ENCODE measurements at regions not wholly inside any gene's neighbourhood (a gene's known extent, or its start where the extent isn't known, plus 50 kb on each side); places are given as distances from the start of the nearest gene placed in this dataset.

- H3K4me1 Mint-ChIP-seq: no peaks in the 10 kb centered on the region
- H3K36me3 Mint-ChIP-seq: no peaks in the 10 kb centered on the region
- ATAC-seq: no peak
- H3K9me3 Mint-ChIP-seq: peaks cover 7% of the 10 kb centered on the region
- no peak overlapping the region for H3K27ac Mint-ChIP-seq
- H3K4me3 Mint-ChIP-seq: no peak overlapping the region
- no peak for DNase-seq (ENCODE audit: low spot score in 2 of 2)
These were observed 432.3 kb upstream of the ARRDC4 start for GRCh38 chr15:97528238-97528637.

- Mint-ChIP-seq H3K9me3 (peaks cover 22% of the 10 kb centered on the region), H3K27ac (no peak overlapping the region), H3K4me3 (no peak overlapping the region), H3K36me3 (no peaks in the 10 kb centered on the region), H3K4me1 (no peaks in the 10 kb centered on the region)
- ATAC-seq (no peak), DNase-seq (ENCODE audit: low spot score in 2 of 2) (no peak)
These were observed 414.7 kb upstream of the ARRDC4 start for GRCh38 chr15:97545799-97546198.

GRCh38 chr15:97547381-97547780 lies 413.1 kb upstream of the ARRDC4 start:
- ATAC-seq (no peak), DNase-seq (ENCODE audit: low spot score in 2 of 2) (no peak)
- Mint-ChIP-seq H3K4me3 (no peak overlapping the region), H3K27ac (no peak overlapping the region), H3K4me1 (no peaks in the 10 kb centered on the region), H3K9me3 (peaks cover 27% of the 10 kb centered on the region), H3K36me3 (no peaks in the 10 kb centered on the region)

DNA sequence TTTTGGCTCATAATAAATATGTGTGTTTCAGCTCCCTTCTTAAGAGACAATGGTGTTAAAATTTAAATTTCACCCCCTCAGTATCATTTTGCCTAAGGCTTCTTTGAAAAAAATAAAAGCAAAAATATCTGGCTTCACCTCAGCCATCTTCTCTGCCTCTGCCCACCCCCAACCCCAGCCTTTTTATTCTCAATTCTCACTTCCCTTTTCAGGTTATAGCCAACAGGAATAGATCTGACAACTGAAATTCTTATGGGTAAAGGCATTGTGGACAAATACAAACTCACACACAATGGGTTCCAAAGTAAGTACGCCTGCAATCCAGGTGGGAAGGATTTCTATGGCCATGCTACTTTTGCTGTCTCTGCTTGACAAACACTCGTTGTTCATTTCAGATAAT lies 399.0 kb upstream of the ARRDC4 start:
- Mint-ChIP-seq H3K4me1 (no peaks in the 10 kb centered on the region), H3K36me3 (no peaks in the 10 kb centered on the region), H3K9me3 (peaks cover 11% of the 10 kb centered on the region), H3K4me3 (no peak overlapping the region), H3K27ac (no peak overlapping the region)
- no peak for DNase-seq (ENCODE audit: low spot score in 2 of 2)
- ATAC-seq: no peak

DNA sequence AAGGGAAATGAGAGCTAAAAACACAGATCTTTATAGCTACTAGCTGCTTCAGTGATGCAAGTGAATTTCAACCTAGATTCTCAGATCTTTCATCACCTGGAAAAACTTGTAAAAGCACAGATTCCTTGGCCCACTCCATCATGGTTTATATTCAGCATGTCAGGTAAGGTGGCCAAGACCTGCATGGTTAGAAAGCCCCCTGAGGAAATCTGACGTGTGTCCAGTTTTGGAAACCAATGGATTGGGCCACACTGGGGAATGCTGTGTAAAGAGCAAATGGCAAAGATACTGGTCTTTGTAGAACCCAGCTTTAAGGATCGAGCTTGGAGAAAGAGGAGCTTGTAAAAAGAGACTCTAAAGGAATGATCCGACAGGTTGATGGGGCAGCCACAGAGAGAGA lies 397.0 kb upstream of the ARRDC4 start:
- DNase-seq (ENCODE audit: low spot score in 2 of 2): no peak
- H3K4me3 Mint-ChIP-seq: no peak overlapping the region
- no peak for ATAC-seq
- H3K27ac Mint-ChIP-seq: no peak overlapping the region
- H3K36me3 Mint-ChIP-seq: no peaks in the 10 kb centered on the region
- H3K4me1 Mint-ChIP-seq: no peaks in the 10 kb centered on the region
- H3K9me3 Mint-ChIP-seq: peaks cover 19% of the 10 kb centered on the region

- ATAC-seq (no peak), DNase-seq (ENCODE audit: low spot score in 2 of 2) (no peak)
- Mint-ChIP-seq H3K36me3 (no peaks in the 10 kb centered on the region), H3K4me1 (no peaks in the 10 kb centered on the region), H3K4me3 (no peak overlapping the region), H3K9me3 (peaks cover 16% of the 10 kb centered on the region), H3K27ac (no peak overlapping the region)
These were observed 393.5 kb upstream of the ARRDC4 start for GRCh38 chr15:97566961-97567360.

GRCh38 chr15:97567411-97567810 lies 393.1 kb upstream of the ARRDC4 start:
- H3K9me3 Mint-ChIP-seq: peaks cover 16% of the 10 kb centered on the region
- no peak overlapping the region for H3K27ac Mint-ChIP-seq
- DNase-seq (ENCODE audit: low spot score in 2 of 2): no peak

DNA sequence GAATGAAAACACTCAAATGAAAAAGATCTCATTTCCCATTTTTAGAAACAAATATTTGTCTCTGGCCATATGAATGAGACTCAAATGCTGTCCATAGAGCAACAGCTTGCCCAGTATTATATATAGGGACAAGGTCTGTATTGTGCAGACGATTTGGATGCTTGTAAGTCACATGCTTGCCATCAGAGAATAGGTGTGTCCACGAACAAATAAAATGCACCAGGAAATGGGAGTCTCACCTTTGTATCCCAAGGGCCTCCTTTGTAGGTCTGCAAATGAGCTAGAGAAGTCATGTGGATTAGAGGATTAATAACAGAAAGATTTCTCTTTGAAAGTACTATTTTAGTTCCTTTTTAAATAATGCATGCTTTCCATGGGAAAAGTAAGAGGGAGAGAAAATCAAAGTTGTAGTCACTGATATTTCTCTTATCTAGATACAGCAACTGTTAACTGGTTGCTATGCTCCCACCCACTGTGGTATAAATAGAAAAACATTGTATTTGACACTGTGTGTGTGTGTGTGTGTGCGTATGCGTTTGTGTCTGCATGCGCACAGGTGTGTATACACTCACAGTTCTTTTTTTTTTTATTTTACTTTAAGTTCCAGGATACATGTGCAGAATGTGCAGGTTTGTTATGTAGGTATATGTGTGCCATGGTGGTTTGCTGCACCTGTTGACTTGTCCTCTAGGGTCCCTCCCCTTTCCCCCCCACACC lies 383.4 kb upstream of the ARRDC4 start:
- ATAC-seq: no peak
- Mint-ChIP-seq H3K4me1 (no peaks in the 10 kb centered on the region), H3K27ac (no peak overlapping the region), H3K36me3 (no peaks in the 10 kb centered on the region), H3K4me3 (no peak overlapping the region), H3K9me3 (peaks cover 14% of the 10 kb centered on the region)
- DNase-seq (ENCODE audit: low spot score in 2 of 2): no peak

More at GRCh38 chr15:97567411-97567810, 393.1 kb upstream of the ARRDC4 start:
- Mint-ChIP-seq H3K36me3 (no peaks in the 10 kb centered on the region), H3K4me1 (no peaks in the 10 kb centered on the region), H3K4me3 (no peak overlapping the region)
- ATAC-seq: no peak

- H3K27ac Mint-ChIP-seq: no peak overlapping the region
- H3K4me1 Mint-ChIP-seq: no peaks in the 10 kb centered on the region
- peaks cover 19% of the 10 kb centered on the region for H3K9me3 Mint-ChIP-seq
- no peak for ATAC-seq
- H3K36me3 Mint-ChIP-seq: no peaks in the 10 kb centered on the region
- H3K4me3 Mint-ChIP-seq: no peak overlapping the region
- DNase-seq (ENCODE audit: low spot score in 2 of 2): no peak
These were observed 375.1 kb upstream of the ARRDC4 start for GRCh38 chr15:97585408-97585807.

DNA sequence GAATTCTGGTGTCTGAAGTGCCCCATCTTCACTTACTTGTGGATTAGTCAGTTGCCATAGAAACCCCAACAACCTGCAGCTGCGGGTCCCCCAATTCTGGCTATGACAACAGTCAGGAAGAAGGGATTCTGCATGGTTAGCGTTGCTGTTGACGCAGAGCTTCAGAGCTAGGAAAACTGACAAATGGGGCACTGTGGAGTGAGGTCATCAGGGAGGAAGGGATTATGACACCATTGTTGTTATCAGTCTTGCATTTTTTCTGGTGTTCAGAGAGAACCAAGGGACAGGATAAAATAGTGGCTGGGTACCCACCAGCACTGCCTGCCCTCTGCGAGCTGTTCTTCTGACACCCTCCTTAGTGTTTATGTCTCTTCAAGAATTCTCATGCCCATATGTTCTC lies 367.7 kb upstream of the ARRDC4 start:
- Mint-ChIP-seq H3K4me1 (no peaks in the 10 kb centered on the region), H3K9me3 (peaks cover 3% of the 10 kb centered on the region), H3K36me3 (no peaks in the 10 kb centered on the region), H3K4me3 (no peak overlapping the region), H3K27ac (no peak overlapping the region)
- ATAC-seq (no peak), DNase-seq (ENCODE audit: low spot score in 2 of 2) (no peak)

DNA sequence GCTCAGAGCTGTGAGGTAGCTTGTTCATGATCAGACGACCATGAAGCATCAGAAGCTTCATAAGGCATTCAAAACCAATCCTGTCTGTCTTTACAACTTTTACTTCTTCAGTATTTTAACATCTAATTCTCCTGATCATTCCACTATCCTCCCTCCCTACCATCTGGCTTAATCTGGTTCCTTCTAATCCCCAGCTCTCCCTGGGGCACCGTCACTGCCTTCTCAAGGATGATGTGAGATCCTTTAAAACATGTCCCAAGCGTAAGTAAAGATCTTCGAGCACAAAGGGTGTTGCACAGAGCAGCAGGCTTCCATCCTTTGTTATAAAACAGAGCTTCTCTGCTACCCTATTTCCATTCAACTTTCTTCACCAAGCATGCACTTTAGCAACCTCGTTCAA lies 362.7 kb upstream of the ARRDC4 start:
- Mint-ChIP-seq H3K9me3 (peaks cover 5% of the 10 kb centered on the region), H3K4me1 (no peaks in the 10 kb centered on the region), H3K27ac (no peak overlapping the region), H3K4me3 (no peak overlapping the region), H3K36me3 (no peaks in the 10 kb centered on the region)
- ATAC-seq (no peak), DNase-seq (ENCODE audit: low spot score in 2 of 2) (no peak)

GRCh38 chr15:97598353-97598798 lies 362.1 kb upstream of the ARRDC4 start:
- Mint-ChIP-seq H3K9me3 (peaks cover 5% of the 10 kb centered on the region), H3K27ac (no peak overlapping the region)

GRCh38 chr15:97600190-97600589 lies 360.3 kb upstream of the ARRDC4 start:
- Mint-ChIP-seq H3K9me3 (peaks cover 5% of the 10 kb centered on the region), H3K27ac (no peak overlapping the region), H3K36me3 (no peaks in the 10 kb centered on the region), H3K4me1 (no peaks in the 10 kb centered on the region), H3K4me3 (no peak overlapping the region)
- DNase-seq (ENCODE audit: low spot score in 2 of 2): no peak
- ATAC-seq: no peak

More at GRCh38 chr15:97598353-97598798, 362.1 kb upstream of the ARRDC4 start:
- Mint-ChIP-seq H3K4me3 (no peak overlapping the region), H3K4me1 (no peaks in the 10 kb centered on the region), H3K36me3 (no peaks in the 10 kb centered on the region)
- ATAC-seq (no peak), DNase-seq (ENCODE audit: low spot score in 2 of 2) (no peak)

DNA sequence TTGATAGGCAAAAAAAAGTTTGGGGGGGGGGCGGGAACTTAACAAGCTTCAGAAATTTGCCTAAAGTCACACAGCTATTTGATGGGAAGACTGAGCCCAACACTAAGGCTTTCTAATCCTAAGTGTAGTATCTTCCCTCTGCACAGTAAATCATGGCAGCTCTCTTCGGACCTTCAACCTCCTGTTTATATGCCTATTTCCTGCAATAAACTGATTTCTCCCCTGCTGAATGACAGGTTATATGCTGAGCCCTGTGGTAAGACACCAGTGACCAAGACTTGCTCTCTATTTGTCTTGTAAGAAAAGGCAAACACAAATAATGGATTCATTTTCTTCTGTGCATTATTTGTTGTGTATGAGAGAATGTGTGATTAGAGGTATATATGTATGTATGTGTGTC lies 355.8 kb upstream of the ARRDC4 start:
- Mint-ChIP-seq H3K9me3 (peaks cover 9% of the 10 kb centered on the region), H3K36me3 (no peaks in the 10 kb centered on the region), H3K4me1 (no peaks in the 10 kb centered on the region), H3K4me3 (no peak overlapping the region), H3K27ac (no peak overlapping the region)
- ATAC-seq (no peak), DNase-seq (ENCODE audit: low spot score in 2 of 2) (no peak)

GRCh38 chr15:97615114-97615513 lies 345.4 kb upstream of the ARRDC4 start:
- no peak overlapping the region for H3K4me3 Mint-ChIP-seq

GRCh38 chr15:97623091-97623661 lies 337.3 kb upstream of the ARRDC4 start:
- peaks cover 12% of the 10 kb centered on the region for H3K9me3 Mint-ChIP-seq
- no peak overlapping the region for H3K27ac Mint-ChIP-seq
- DNase-seq (ENCODE audit: low spot score in 2 of 2): no peak
- no peaks in the 10 kb centered on the region for H3K36me3 Mint-ChIP-seq
- no peaks in the 10 kb centered on the region for H3K4me1 Mint-ChIP-seq
- no peak for ATAC-seq
- H3K4me3 Mint-ChIP-seq: no peak overlapping the region

More at GRCh38 chr15:97615114-97615513, 345.4 kb upstream of the ARRDC4 start:
- Mint-ChIP-seq H3K4me1 (no peaks in the 10 kb centered on the region), H3K36me3 (no peaks in the 10 kb centered on the region), H3K9me3 (peaks cover 29% of the 10 kb centered on the region), H3K27ac (no peak overlapping the region)
- DNase-seq (ENCODE audit: low spot score in 2 of 2) (no peak), ATAC-seq (no peak)

Measured in stimulated activated effector memory CD8-positive, alpha-beta T cell treated with anti-CD3 and anti-CD28 coated beads, Interleukin-12 subunit alpha, Interleukin-12 subunit beta, amount 100 ng/mL, for 72 hours (primary cell).